Choroid plexus epithelial cell (primary cell): ENCODE measurements at regions not wholly inside any gene's neighbourhood (a gene's known extent, or its start where the extent isn't known, plus 50 kb on each side); places are given as distances from the start of the nearest gene placed in this dataset.

Experiments used
- DNase-seq: peaks from one replicate; pipeline ENCODE4 v3.0.0-alpha.2; 2010; ENCODE audit warnings: low read depth
- H3K4me3 ChIP-seq: 2 replicates; pipeline ENCODE4 v1.5.1; 2011; ENCODE audit warnings: low read depth, mild to moderate bottlenecking, control low read depth, low read length, moderate library complexity
- CTCF ChIP-seq: conservative IDR thresholded peaks from 2 replicates; pipeline ENCODE4 v1.5.1; 2011; ENCODE audit warnings: low read depth, mild to moderate bottlenecking, control low read depth, inconsistent platforms, low read length, moderate library complexity

- TF ChIP-seq CTCF: no peak
- H3K4me3 ChIP-seq: no peak overlapping the region
These were observed 64.5 kb upstream of the SEC14L1 start for GRCh38 chr17:77076124-77076830.

DNA sequence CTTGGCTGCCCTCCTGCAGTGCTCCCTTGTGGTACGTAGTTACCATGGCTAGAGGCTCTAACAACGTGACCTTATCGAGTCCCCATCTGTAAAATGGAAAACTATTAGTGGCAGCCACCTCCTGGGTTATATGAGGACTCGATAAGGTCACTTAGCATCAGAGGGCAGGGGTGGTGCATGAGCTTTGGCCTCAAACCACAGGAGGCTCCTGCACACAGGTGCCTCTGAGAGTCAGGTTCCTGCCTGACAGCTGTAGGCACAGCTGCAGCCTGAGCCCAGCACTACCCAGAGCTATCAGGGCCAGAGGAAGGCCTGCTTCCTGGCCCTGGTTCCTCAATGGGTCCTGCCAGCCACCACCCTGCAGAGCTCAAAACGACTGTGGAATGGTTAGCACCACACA, 57.2 kb upstream of the SEC14L1 start:
- no peak for DNase-seq
- TF ChIP-seq CTCF: no peak
- no peak overlapping the region for H3K4me3 ChIP-seq

More at GRCh38 chr17:77076124-77076830, 64.5 kb upstream of the SEC14L1 start:
- DNase-seq: peak; percentile 38

- H3K4me3 ChIP-seq: no peak overlapping the region
- no peak for TF ChIP-seq CTCF
- DNase-seq: no peak
These were observed 54.8 kb upstream of the SEC14L1 start for GRCh38 chr17:77085926-77086432.

DNA sequence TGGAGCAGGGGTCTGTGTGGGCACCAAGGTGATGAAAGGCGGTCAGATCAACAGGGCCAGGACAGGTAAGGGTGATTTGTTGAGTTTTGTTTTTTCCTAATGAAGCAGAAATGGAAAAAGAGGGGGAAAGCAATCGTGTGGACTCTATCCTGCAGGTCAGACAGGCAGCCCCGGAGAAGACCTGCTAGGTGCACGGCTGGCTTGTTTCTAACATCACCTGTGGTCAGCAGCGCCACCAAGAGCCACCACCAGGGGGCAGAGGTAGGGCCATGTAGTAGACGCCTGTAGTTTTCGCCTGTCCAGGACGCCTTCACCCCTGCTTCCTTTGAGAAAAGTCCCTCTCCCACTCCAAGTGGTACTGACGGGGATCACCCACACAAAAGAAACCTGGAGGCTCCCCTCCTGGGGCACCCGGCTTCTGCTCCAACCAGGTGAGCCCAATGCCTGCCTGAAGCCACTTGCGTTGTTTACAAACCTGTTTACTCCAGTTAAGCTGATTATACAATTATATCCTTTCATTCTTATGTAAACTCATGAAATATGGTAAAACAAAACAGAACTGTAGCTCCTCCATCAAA, 54.2 kb upstream of the SEC14L1 start:
- DNase-seq: peak; percentile 84
- peak; percentile 94 for TF ChIP-seq CTCF
- H3K4me3 ChIP-seq: no peak overlapping the region

DNA sequence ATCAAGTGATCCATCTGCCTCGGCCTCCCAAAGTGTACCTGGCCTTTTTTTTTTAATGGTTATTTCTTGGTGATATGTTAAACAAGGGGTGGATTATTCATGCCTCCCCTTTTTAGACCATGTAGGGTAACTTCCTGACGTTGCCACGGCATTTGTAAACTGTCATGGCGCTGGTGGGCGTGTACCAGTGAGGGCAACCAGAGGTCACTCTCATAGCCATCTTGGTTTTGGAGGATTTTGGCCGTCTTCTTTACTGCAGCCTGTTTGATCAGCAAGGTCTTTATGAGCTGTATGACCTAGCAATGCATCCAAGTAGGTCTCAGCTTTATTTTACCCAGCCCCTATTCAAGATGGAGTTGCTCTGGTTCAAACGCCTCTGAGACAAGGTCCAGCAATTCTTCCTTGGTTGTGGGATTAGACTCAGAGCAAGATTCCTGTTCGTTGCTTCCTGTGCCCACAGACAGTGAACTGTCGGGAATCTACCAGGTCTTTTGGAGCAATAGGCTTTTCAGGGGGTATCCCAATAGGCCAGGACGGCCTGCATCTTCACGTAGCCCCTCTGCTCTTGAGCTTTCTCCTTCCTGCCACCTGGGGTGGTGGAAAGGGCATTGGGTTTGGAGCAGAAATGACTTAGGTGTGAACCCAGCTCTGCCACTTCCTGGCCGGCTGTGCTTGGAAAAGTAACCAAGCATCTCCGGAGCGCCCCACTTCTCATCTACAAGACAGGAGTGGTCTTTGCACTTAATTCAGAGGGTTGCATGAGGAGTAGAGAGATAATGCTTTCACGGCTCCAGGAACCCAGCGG, 52.9 kb upstream of the SEC14L1 start:
- TF ChIP-seq CTCF: no peak
- DNase-seq: no peak
- peak overlapping the region; percentile 92 for H3K4me3 ChIP-seq

GRCh38 chr17:77088455-77089123, 52.2 kb upstream of the SEC14L1 start:
- H3K4me3 ChIP-seq: peak overlapping the region; percentile 92
- DNase-seq: peak; percentile 98
- TF ChIP-seq CTCF: peak; percentile 83
